IMR-90 (cell line): ENCODE measurements at regions not wholly inside any gene's neighbourhood (a gene's known extent, or its start where the extent isn't known, plus 50 kb on each side); places are given as distances from the start of the nearest gene placed in this dataset.

Experiments used
- ATAC-seq: fragments of 200-7000 bp; cut with Tn5 transposase; 2 replicates; pipeline ENCODE4 v1.9.1; 2020; ENCODE audit warnings: low read depth, mild to moderate bottlenecking, moderate library complexity
- BruUV-seq: library from RNA; stranded (reverse); fragments of 400-500 nt; replicated peaks from 2 replicates; lab custom pipeline; 2021; lab: Mats Ljungman, UMichigan
- CTCF ChIA-PET: fragments of 300-600 bp; formaldehyde crosslinking; extraction: SDS; loops from one replicate; lab custom pipeline; 2021; ENCODE audit warnings: antibody characterized with exemption; lab: Yijun Ruan, JAX
- POLR2A ChIA-PET: fragments of 300-600 bp; sonication (Branson Sonifier 250); formaldehyde crosslinking; loops from one replicate; lab custom pipeline; 2022; ENCODE audit warnings: antibody characterized with exemption; ENCODE audit not compliant: unreplicated experiment; lab: Charles Lee
- DNase-seq: peaks from one replicate; pipeline ENCODE4 v3.0.0; 2013
- H2AFZ ChIP-seq: replicated peaks from 2 replicates; pipeline ENCODE3; 2013; ENCODE audit warnings: low read length, mild to moderate bottlenecking; ENCODE audit not compliant: poor library complexity
- H2AK5ac ChIP-seq: 2 replicates; pipeline ENCODE4 v1.6.1; 2013; ENCODE audit warnings: low read depth, low read length, inconsistent platforms
- H2AK9ac ChIP-seq: replicated peaks from 2 replicates; pipeline ENCODE3; 2013; ENCODE audit warnings: mild to moderate bottlenecking, low read depth, low read length, moderate library complexity; ENCODE audit not compliant: poor library complexity
- H2BK120ac ChIP-seq: 2 replicates; pipeline ENCODE4 v1.6.1; 2013; ENCODE audit warnings: low read depth, low read length, inconsistent platforms
- H2BK15ac ChIP-seq: 3 replicates; pipeline ENCODE4 v1.6.1; 2013; ENCODE audit warnings: low read depth, low read length, inconsistent platforms
- H2BK20ac ChIP-seq: 2 replicates; pipeline ENCODE4 v1.6.1; 2013; ENCODE audit warnings: low read depth, mild to moderate bottlenecking, inconsistent platforms, low read length, moderate library complexity
- H2BK5ac ChIP-seq: 2 replicates; pipeline ENCODE4 v1.6.1; 2013; ENCODE audit warnings: mild to moderate bottlenecking, low read depth, low read length, inconsistent platforms; ENCODE audit not compliant: poor library complexity, severe bottlenecking
- H3K14ac ChIP-seq: replicated peaks from 2 replicates; pipeline ENCODE4 v1.6.1; 2013; ENCODE audit warnings: low read depth, low read length, inconsistent platforms
- H3K18ac ChIP-seq: 2 replicates; pipeline ENCODE4 v1.6.1; 2013; ENCODE audit warnings: low read depth, low read length, control low read depth
- H3K23ac ChIP-seq: 2 replicates; pipeline ENCODE4 v1.6.1; 2013; ENCODE audit warnings: low read depth, low read length, inconsistent platforms
- H3K27ac ChIP-seq: 2 replicates; pipeline ENCODE4 v1.5.1; 2013; ENCODE audit warnings: mild to moderate bottlenecking, control low read depth, low read length; ENCODE audit not compliant: insufficient read depth
- H3K27me3 ChIP-seq: 2 replicates; pipeline ENCODE4 v1.6.1; 2013; ENCODE audit warnings: low read length; ENCODE audit not compliant: control insufficient read depth, insufficient read depth
- H3K36me3 ChIP-seq: 2 replicates; pipeline ENCODE4 v1.6.1; 2013; ENCODE audit warnings: low read length, mixed read lengths; ENCODE audit not compliant: control insufficient read depth, insufficient read depth
- H3K4ac ChIP-seq: 2 replicates; pipeline ENCODE4 v1.6.1; 2013; ENCODE audit warnings: low read depth, low read length, inconsistent platforms
- H3K4me1 ChIP-seq: 2 replicates; pipeline ENCODE4 v1.6.1; 2013; ENCODE audit warnings: low read length, mixed read lengths; ENCODE audit not compliant: control insufficient read depth, insufficient read depth
- H3K4me2 ChIP-seq: 2 replicates; pipeline ENCODE4 v1.6.1; 2013; ENCODE audit warnings: low read depth, mild to moderate bottlenecking, control low read depth, low read length, moderate library complexity
- H3K4me3 ChIP-seq: 2 replicates; pipeline ENCODE4 v1.5.1; 2013; ENCODE audit warnings: low read depth, mild to moderate bottlenecking, control low read depth, low read length, moderate library complexity; ENCODE audit not compliant: insufficient read depth
- H3K56ac ChIP-seq: 2 replicates; pipeline ENCODE4 v1.6.1; 2013; ENCODE audit warnings: low read length, inconsistent platforms; ENCODE audit not compliant: insufficient read depth; ENCODE audit errors: extremely low read depth
- H3K79me1 ChIP-seq, 2 experiments: 2 replicates each; pipeline ENCODE4 v1.6.1; 2013; ENCODE audit warnings: low read length in 2 of 2, inconsistent platforms in 1 of 2, low read depth in 1 of 2
- H3K9ac ChIP-seq: 2 replicates; pipeline ENCODE4 v1.6.1; 2013; ENCODE audit warnings: low read depth, low read length, control low read depth
- H3K9me1 ChIP-seq: 2 replicates; pipeline ENCODE4 v1.6.1; 2013; ENCODE audit warnings: low read length, inconsistent platforms; ENCODE audit not compliant: insufficient read depth
- H3K9me3 ChIP-seq: 2 replicates; pipeline ENCODE4 v1.6.1; 2013; ENCODE audit warnings: low read length; ENCODE audit not compliant: control insufficient read depth, insufficient read depth
- H4K20me1 ChIP-seq: 2 replicates; pipeline ENCODE4 v1.6.1; 2013; ENCODE audit warnings: low read length, inconsistent platforms; ENCODE audit not compliant: insufficient read depth
- H4K5ac ChIP-seq: 2 replicates; pipeline ENCODE4 v1.6.1; 2013; ENCODE audit warnings: mild to moderate bottlenecking, low read depth, low read length, control low read depth
- H4K8ac ChIP-seq, 2 experiments: 2 replicates each; pipeline ENCODE4 v1.6.1; 2013; ENCODE audit warnings: low read depth in 2 of 2, low read length in 2 of 2, control low read depth in 1 of 2, inconsistent platforms in 1 of 2
- H4K91ac ChIP-seq: 2 replicates; pipeline ENCODE4 v1.6.1; 2013; ENCODE audit warnings: low read depth, low read length, inconsistent platforms; ENCODE audit not compliant: insufficient read depth
- CEBPB ChIP-seq: IDR thresholded peaks from 2 replicates; pipeline ENCODE4 v1.6.1; 2012; ENCODE audit warnings: low read depth, low read length, improper control_type of control experiment
- ELK1 ChIP-seq: fragments of 150-350 bp; IDR thresholded peaks from 2 replicates; pipeline ENCODE4 v1.6.1; 2016; ENCODE audit warnings: low read depth, mild to moderate bottlenecking, low read length, moderate library complexity, borderline replicate concordance
- FOS ChIP-seq: fragments of 150-350 bp; IDR thresholded peaks from 2 replicates; pipeline ENCODE4 v1.6.1; 2016; ENCODE audit warnings: low read depth, low read length
- MAFK ChIP-seq: IDR thresholded peaks from 2 replicates; pipeline ENCODE4 v1.6.1; 2012; ENCODE audit warnings: low read depth, low read length, improper control_type of control experiment
- MXI1 ChIP-seq: IDR thresholded peaks from 2 replicates; pipeline ENCODE4 v1.6.1; 2012; ENCODE audit warnings: low read depth, mild to moderate bottlenecking, low read length, moderate library complexity, borderline replicate concordance
- RAD21 ChIP-seq: IDR thresholded peaks from 2 replicates; pipeline ENCODE4 v1.6.1; 2012; ENCODE audit warnings: low read length, improper control_type of control experiment
- RCOR1 ChIP-seq: IDR thresholded peaks from 2 replicates; pipeline ENCODE4 v1.6.1; 2012; ENCODE audit warnings: mild to moderate bottlenecking, low read length, improper control_type of control experiment; ENCODE audit not compliant: insufficient replicate concordance
- SMC3 ChIP-seq: fragments of 150-350 bp; IDR thresholded peaks from 2 replicates; pipeline ENCODE4 v1.6.1; 2016; ENCODE audit warnings: low read depth, mild to moderate bottlenecking, antibody characterized with exemption, low read length, moderate library complexity
- WGBS, 2 experiments: methylation state at CpG; one replicate each; pipeline versions ENCODE4 v1.1.5 to v1.1.7; 2013; ENCODE audit warnings: missing lambda C conversion rate in 2 of 2; ENCODE audit not compliant: insufficient read length in 1 of 2; ENCODE audit errors: extremely low coverage in 2 of 2; 5-methylcytosine and 5-hydroxymethylcytosine counted together
- dilution Hi-C: fragments of 300-500 bp; cut with HindIII; formaldehyde crosslinking; loops from one replicate; pipeline ENCODE4 v1.14.3; 2018; ENCODE audit warnings: low sequenced_read_pairs; ENCODE audit not compliant: unreplicated experiment
- in situ Hi-C: fragments of 300-500 bp; cut with MboI; formaldehyde crosslinking; loops from 3 replicates; pipeline ENCODE4 v1.14.3; 2019; ENCODE audit warnings: low sequenced_read_pairs, inconsistent platforms, mixed read lengths
- intact Hi-C: fragments of 100-400 bp; cut with micrococcal nuclease; formaldehyde crosslinking; loops from 2 replicates; pipeline ENCODE4 v1.10.0; 2022

- Histone ChIP-seq H4K8ac (no peak overlapping the region), H2BK120ac (no peak overlapping the region), H3K4me2 (no peak overlapping the region), H3K14ac (no peak overlapping the region), H3K4ac (no peak overlapping the region), H3K9me1 (no peaks in the 10 kb centered on the region; the same call in 1 of the 2 replicates), H3K27ac (no peak overlapping the region), H4K5ac (no peak overlapping the region), H3K79me1 (no peaks in the 10 kb centered on the region), H3K9ac (no peak overlapping the region), H3K4me1 (peaks cover 7% of the 10 kb centered on the region; the same call in 1 of the 2 replicates), H2AK9ac (no peak overlapping the region), H3K23ac (no peak overlapping the region), H2BK20ac (no peak overlapping the region), H4K91ac (no peak overlapping the region), H3K36me3 (no peaks in the 10 kb centered on the region), H2BK15ac (no peak overlapping the region), H2AK5ac (no peak overlapping the region), H3K9me3 (no peaks in the 10 kb centered on the region), H2BK5ac (no peak overlapping the region), H4K20me1 (no peaks in the 10 kb centered on the region), H3K4me3 (no peak overlapping the region), H3K27me3 (peaks cover 5% of the 10 kb centered on the region), H3K56ac (no peak overlapping the region), H2AFZ (no peak overlapping the region), H3K18ac (no peak overlapping the region)
- POLR2A ChIA-PET: no interaction called here
- dilution Hi-C loops: no loop called here
- CTCF ChIA-PET: no interaction called here
- 68% methylated on average over 3 of the region's 4 CpGs; no CpG with 5 or more reads in 1 of the 2 experiments for WGBS, 2 experiments
- TF ChIP-seq MAFK (no peak), MXI1 (no peak), ELK1 (no peak), SMC3 (no peak), RCOR1 (no peak), RAD21 (no peak), FOS (no peak), CEBPB (no peak)
- in situ Hi-C loops: no loop called here
- no peak for ATAC-seq
- intact Hi-C loops: no loop called here
- DNase-seq: no peak
- no TSS peak for BruUV-seq
These were observed 123.0 kb upstream of the PKDCC start for GRCh38 chr2:41924709-41925408.
